Stimulated activated CD8-positive, alpha-beta memory T cell treated with anti-CD3 and anti-CD28 coated beads, Interleukin-2, amount 100 ng/mL, for 48 hours (primary cell): ENCODE measurements at regions not wholly inside any gene's neighbourhood (a gene's known extent, or its start where the extent isn't known, plus 50 kb on each side); places are given as distances from the start of the nearest gene placed in this dataset.

Experiments used
- DNase-seq, 2 donors: peaks; one replicate each; pipeline ENCODE4 v3.0.0-alpha.2; 2020; ENCODE audit warnings: low read depth in 2 of 2

GRCh38 chr3:161798016-161798415 is 301.4 kb downstream of the OTOL1 start:
- no peak for DNase-seq

GRCh38 chr3:161800985-161801559 is 304.5 kb downstream of the OTOL1 start:
- DNase-seq = no peak

- no peak for DNase-seq
Observed at GRCh38 chr3:161818106-161818505, 321.5 kb downstream of the OTOL1 start.

GRCh38 chr3:161821591-161821990 is 325.0 kb downstream of the OTOL1 start:
- DNase-seq = no peak

GRCh38 chr3:161822291-161822690 is 325.7 kb downstream of the OTOL1 start:
- DNase-seq = no peak

- no peak for DNase-seq
Observed at GRCh38 chr3:161823910-161824309, 327.3 kb downstream of the OTOL1 start.

- DNase-seq = no peak
Observed at GRCh38 chr3:161838021-161838420, 341.4 kb downstream of the OTOL1 start.

GRCh38 chr3:161848376-161848775 is 351.8 kb downstream of the OTOL1 start:
- no peak for DNase-seq

GRCh38 chr3:161851941-161852566 is 355.4 kb downstream of the OTOL1 start:
- DNase-seq = peak; percentile 19 to 27

- no peak for DNase-seq
Observed at GRCh38 chr3:161852744-161853143, 356.1 kb downstream of the OTOL1 start.

GRCh38 chr3:161854232-161854771 is 357.7 kb downstream of the OTOL1 start:
- peak in 1 of 2 donors; percentile 2 for DNase-seq

- no peak for DNase-seq
Observed at GRCh38 chr3:161859057-161859456, 362.4 kb downstream of the OTOL1 start.

- no peak for DNase-seq
Observed at GRCh38 chr3:161859865-161860450, 363.4 kb downstream of the OTOL1 start.

GRCh38 chr3:161863775-161864174 is 367.2 kb downstream of the OTOL1 start:
- DNase-seq = no peak

- no peak for DNase-seq
Observed at GRCh38 chr3:161866176-161866575, 369.6 kb downstream of the OTOL1 start.

GRCh38 chr3:161875483-161875882 is 378.9 kb downstream of the OTOL1 start:
- DNase-seq = no peak

- DNase-seq = no peak
Observed at GRCh38 chr3:161879470-161879869, 382.9 kb downstream of the OTOL1 start.

GRCh38 chr3:161884830-161885229 is 388.2 kb downstream of the OTOL1 start:
- DNase-seq = no peak

- DNase-seq = no peak
Observed at GRCh38 chr3:161890147-161890625, 393.6 kb downstream of the OTOL1 start.

GRCh38 chr3:161893972-161894371 is 397.4 kb downstream of the OTOL1 start:
- DNase-seq = no peak

GRCh38 chr3:161894657-161895056 is 398.0 kb downstream of the OTOL1 start:
- no peak for DNase-seq

GRCh38 chr3:161905520-161906132 is 409.0 kb downstream of the OTOL1 start:
- DNase-seq = no peak
